Smooth muscle cell (in vitro differentiated cells): ENCODE measurements at regions not wholly inside any gene's neighbourhood (a gene's known extent, or its start where the extent isn't known, plus 50 kb on each side); places are given as distances from the start of the nearest gene placed in this dataset.
"Not testable (repeated sequence)": the region's sequence is repeated elsewhere in the genome, so short reads cannot be mapped to it uniquely, and the experiment has no call there.

Source experiments
- DNase-seq: peaks from one replicate; lab custom pipeline; 2025; ENCODE audit not compliant: unreplicated experiment; lab: John Stamatoyannopoulos, UW
- H2AFZ ChIP-seq: fragments of 200-600 bp; sonication (generic); 2 replicates; pipeline ENCODE4 v1.6.0; 2016; ENCODE audit warnings: antibody characterized with exemption, low read depth, mild to moderate bottlenecking
- H3F3A ChIP-seq: fragments of 200-600 bp; sonication (generic); 2 replicates; pipeline ENCODE4 v1.6.0; 2017; ENCODE audit warnings: antibody characterized with exemption, low read depth
- H3K27ac ChIP-seq: fragments of 200-600 bp; sonication (generic); 2 replicates; pipeline ENCODE4 v1.5.1; 2016; ENCODE audit warnings: low read depth, mild to moderate bottlenecking
- H3K27me3 ChIP-seq: fragments of 200-600 bp; sonication (generic); 2 replicates; pipeline ENCODE4 v1.6.1; 2016; ENCODE audit warnings: low read depth, mild to moderate bottlenecking
- H3K36me3 ChIP-seq: fragments of 200-600 bp; sonication (generic); 2 replicates; pipeline ENCODE4 v1.5.1; 2016; ENCODE audit warnings: low read depth
- H3K4me1 ChIP-seq: fragments of 200-600 bp; sonication (generic); 2 replicates; pipeline ENCODE4 v1.5.1; 2016; ENCODE audit warnings: low read depth
- H3K4me2 ChIP-seq: fragments of 200-600 bp; sonication (generic); 2 replicates; pipeline ENCODE4 v1.6.0; 2016; ENCODE audit warnings: mild to moderate bottlenecking
- H3K4me3 ChIP-seq: fragments of 200-600 bp; sonication (generic); 2 replicates; pipeline ENCODE4 v1.5.1; 2016; ENCODE audit warnings: mild to moderate bottlenecking
- H3K79me2 ChIP-seq: fragments of 200-600 bp; sonication (generic); 2 replicates; pipeline ENCODE4 v1.6.0; 2016; ENCODE audit warnings: low read depth, mild to moderate bottlenecking
- H3K9ac ChIP-seq: fragments of 200-600 bp; sonication (generic); 2 replicates; pipeline ENCODE4 v1.6.0; 2016; ENCODE audit warnings: low read depth
- H3K9me3 ChIP-seq: fragments of 200-600 bp; sonication (generic); replicated peaks from 2 replicates; pipeline ENCODE4 v1.5.1; 2016; ENCODE audit warnings: low read depth
- H4K20me1 ChIP-seq: fragments of 200-600 bp; sonication (generic); 2 replicates; pipeline ENCODE4 v1.6.0; 2016; ENCODE audit warnings: low read depth
- CTCF ChIP-seq: fragments of 200-600 bp; sonication (generic); IDR thresholded peaks from 2 replicates; pipeline ENCODE4 v1.5.1; 2017; ENCODE audit warnings: borderline replicate concordance, mild to moderate bottlenecking, antibody characterized with exemption; ENCODE audit not compliant: insufficient read depth, poor library complexity, severe bottlenecking
- WGBS: methylation state at CpG from one replicate; pipeline ENCODE4 v1.1.7; 2016; ENCODE audit warnings: low lambda C conversion rate; 5-methylcytosine and 5-hydroxymethylcytosine counted together

DNA sequence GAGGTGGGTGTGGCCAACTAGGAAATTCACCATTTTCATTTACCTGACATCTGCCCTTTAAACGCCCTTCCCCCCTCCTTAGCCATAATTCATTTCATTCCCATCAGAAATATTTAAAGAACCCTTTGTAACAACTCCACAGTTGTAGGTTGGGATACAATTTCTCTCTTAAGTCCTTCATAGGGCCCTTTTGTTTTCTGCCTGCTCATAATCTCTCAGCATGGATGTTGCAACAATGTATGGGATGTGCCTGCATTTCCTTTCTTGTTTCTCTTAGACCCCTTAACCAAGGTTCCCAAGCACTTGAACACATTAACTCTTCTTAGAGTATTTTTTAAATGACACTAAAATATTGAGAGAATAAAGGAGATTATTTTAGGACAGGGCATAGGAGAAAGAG lies 51.7 kb upstream of the MYO10 start:
- Histone ChIP-seq H3K79me2 (no peaks in the 10 kb centered on the region), H3K4me2 (no peak overlapping the region), H3K4me3 (no peak overlapping the region), H3K27ac (no peak overlapping the region), H4K20me1 (no peaks in the 10 kb centered on the region), H3F3A (no peaks in the 10 kb centered on the region), H3K36me3 (no peaks in the 10 kb centered on the region), H3K9me3 (no peaks in the 10 kb centered on the region), H3K4me1 (no peaks in the 10 kb centered on the region), H3K27me3 (no peaks in the 10 kb centered on the region), H2AFZ (no peak overlapping the region), H3K9ac (no peak overlapping the region)
- 83% methylated on average over 1 of the region's 1 CpG for WGBS
- DNase-seq, result no peak
- TF ChIP-seq CTCF, result no peak

- not testable (repeated sequence) for H3K9me3 ChIP-seq, H4K20me1 ChIP-seq, H3K79me2 ChIP-seq, H3K36me3 ChIP-seq, H3K27ac ChIP-seq, DNase-seq, H3K4me2 ChIP-seq, H3K4me3 ChIP-seq, H2AFZ ChIP-seq, H3K9ac ChIP-seq, H3F3A ChIP-seq, H3K27me3 ChIP-seq
- WGBS, result 98% methylated on average over 32 of the region's 43 CpGs
- H3K4me1 ChIP-seq, result peaks cover 19% of the 10 kb centered on the region
Observed at GRCh38 chr5:16990817-16991520, 54.9 kb upstream of the MYO10 start.

- H3K27ac ChIP-seq, result peak overlapping the region; percentile 61
- DNase-seq, result no peak
- H3K4me3 ChIP-seq, result no peak overlapping the region
- H3K9me3 ChIP-seq, result no peaks in the 10 kb centered on the region
- no peak for TF ChIP-seq CTCF
- no peaks in the 10 kb centered on the region for H3F3A ChIP-seq
- H3K79me2 ChIP-seq, result no peaks in the 10 kb centered on the region
- peak overlapping the region; percentile 47 for H3K4me2 ChIP-seq
- no peaks in the 10 kb centered on the region for H3K36me3 ChIP-seq
- 38% methylated on average over 2 of the region's 2 CpGs for WGBS
- peaks cover 19% of the 10 kb centered on the region for H3K4me1 ChIP-seq
- H3K27me3 ChIP-seq, result no peaks in the 10 kb centered on the region
- no peak overlapping the region for H2AFZ ChIP-seq
- no peak overlapping the region for H3K9ac ChIP-seq
- H4K20me1 ChIP-seq, result no peaks in the 10 kb centered on the region
Observed at GRCh38 chr5:16992006-16992405, 55.9 kb upstream of the MYO10 start.

DNA sequence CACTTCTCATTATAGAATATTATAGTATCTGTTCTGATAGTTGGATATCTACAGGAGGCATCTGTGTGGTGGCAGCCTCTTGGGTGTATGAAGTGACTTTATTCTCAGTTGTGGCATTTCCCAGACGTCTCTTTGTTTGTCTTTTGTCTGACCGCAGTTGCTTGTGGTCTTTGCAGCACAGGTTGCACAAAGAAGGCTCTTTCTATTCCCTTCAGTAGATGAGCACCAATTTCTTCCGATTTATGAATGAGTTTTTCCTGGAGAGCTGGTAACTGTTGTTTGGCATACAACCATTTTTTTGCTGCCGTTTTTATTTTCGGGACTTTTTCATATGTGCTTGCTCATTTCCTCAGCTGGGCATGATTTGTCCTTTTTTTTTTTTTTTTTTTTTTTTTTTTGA lies 56.4 kb upstream of the MYO10 start:
- Histone ChIP-seq H3K4me1 (peaks cover 19% of the 10 kb centered on the region), H4K20me1 (no peaks in the 10 kb centered on the region), H2AFZ (no peak overlapping the region), H3K4me3 (no peak overlapping the region), H3F3A (no peaks in the 10 kb centered on the region), H3K79me2 (no peaks in the 10 kb centered on the region), H3K4me2 (peak overlapping the region; percentile 47), H3K36me3 (no peaks in the 10 kb centered on the region), H3K9me3 (no peaks in the 10 kb centered on the region), H3K27ac (peak overlapping the region; percentile 61), H3K27me3 (no peaks in the 10 kb centered on the region), H3K9ac (no peak overlapping the region)
- WGBS, result 74% methylated on average over 5 of the region's 5 CpGs
- no peak for DNase-seq
- no peak for TF ChIP-seq CTCF
